B cell (primary cell): ENCODE measurements at regions not wholly inside any gene's neighbourhood (a gene's known extent, or its start where the extent isn't known, plus 50 kb on each side); places are given as distances from the start of the nearest gene placed in this dataset.

Experiments used
- CTCF ChIP-seq: fragments of 200-600 bp; IDR thresholded peaks from one replicate; pipeline ENCODE4 v1.8.0; 2022; ENCODE audit warnings: antibody characterized with exemption, mild to moderate bottlenecking
- EZH2 ChIP-seq: IDR thresholded peaks from 2 replicates; pipeline ENCODE4 v1.6.1; 2012; ENCODE audit warnings: borderline replicate concordance, low read depth, mild to moderate bottlenecking, moderate library complexity, low read length; ENCODE audit not compliant: insufficient read depth, poor library complexity, severe bottlenecking

GRCh38 chr11:70525466-70525865 lies 127.1 kb downstream of the CTTN start:
- TF ChIP-seq CTCF = no peak
- no peak for TF ChIP-seq EZH2
